ENCODE measurements at regions not wholly inside any gene's neighbourhood (a gene's known extent, or its start where the extent isn't known, plus 50 kb on each side); places are given as distances from the start of the nearest gene placed in this dataset.
"Not testable (repeated sequence)": the region's sequence is repeated elsewhere in the genome, so short reads cannot be mapped to it uniquely, and the experiment has no call there.

- no peak for TF ChIP-seq GATA1 (IDR thresholded peaks at IDR 0.05; ENCODE audit: low read depth, low read length)
- TF ChIP-seq POLR2A (IDR thresholded peaks at IDR 0.05; ENCODE audit: low read length) = no peak
- DNase-seq = no peak
Observed at GRCh38 chr13:84774111-84774510, 891.8 kb upstream of the SLITRK1 start.

DNA sequence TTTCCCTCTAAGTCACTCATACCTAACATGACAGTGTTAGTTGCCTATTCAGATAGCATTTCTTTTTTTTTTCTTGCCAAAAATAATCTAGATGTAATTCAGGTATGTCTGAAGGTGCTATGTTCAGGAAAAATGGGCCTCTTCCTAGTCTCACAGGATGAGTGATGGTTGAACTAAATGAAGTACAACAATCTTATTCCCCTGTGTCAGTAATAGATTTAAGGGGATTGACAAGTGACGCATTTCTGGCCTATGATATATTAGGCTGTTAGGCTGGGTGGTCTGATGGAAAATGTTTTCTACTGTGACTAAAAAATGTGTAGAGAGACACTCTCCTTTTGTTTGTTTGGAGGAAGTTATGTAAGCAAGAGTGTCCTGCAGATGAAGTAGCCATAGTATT lies 878.7 kb upstream of the SLITRK1 start:
- no peak for TF ChIP-seq GATA1 (IDR thresholded peaks at IDR 0.05; ENCODE audit: low read depth, low read length)
- TF ChIP-seq POLR2A (IDR thresholded peaks at IDR 0.05; ENCODE audit: low read length) = no peak
- no peak for DNase-seq

DNA sequence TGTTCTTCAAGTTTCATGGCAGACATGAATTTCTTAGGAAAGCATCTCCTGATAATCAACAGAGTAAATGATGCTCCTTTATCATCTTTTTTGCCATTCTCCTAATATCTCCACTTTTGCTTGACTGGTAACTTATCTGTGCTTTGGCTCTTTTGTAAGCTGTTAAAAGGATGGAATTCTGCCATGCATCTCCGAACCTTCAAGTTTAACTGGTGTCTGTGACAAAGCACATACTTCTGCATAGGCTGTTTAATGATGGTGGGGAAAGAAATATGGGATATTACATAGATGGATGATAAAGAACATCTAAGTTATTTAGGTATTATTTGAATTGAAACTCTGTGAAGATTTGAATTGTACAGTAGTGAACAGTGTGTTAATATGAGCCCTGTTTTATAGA lies 866.9 kb upstream of the SLITRK1 start:
- TF ChIP-seq POLR2A (IDR thresholded peaks at IDR 0.05; ENCODE audit: low read length) (no peak), GATA1 (IDR thresholded peaks at IDR 0.05; ENCODE audit: low read depth, low read length) (no peak)
- no peak for DNase-seq

DNA sequence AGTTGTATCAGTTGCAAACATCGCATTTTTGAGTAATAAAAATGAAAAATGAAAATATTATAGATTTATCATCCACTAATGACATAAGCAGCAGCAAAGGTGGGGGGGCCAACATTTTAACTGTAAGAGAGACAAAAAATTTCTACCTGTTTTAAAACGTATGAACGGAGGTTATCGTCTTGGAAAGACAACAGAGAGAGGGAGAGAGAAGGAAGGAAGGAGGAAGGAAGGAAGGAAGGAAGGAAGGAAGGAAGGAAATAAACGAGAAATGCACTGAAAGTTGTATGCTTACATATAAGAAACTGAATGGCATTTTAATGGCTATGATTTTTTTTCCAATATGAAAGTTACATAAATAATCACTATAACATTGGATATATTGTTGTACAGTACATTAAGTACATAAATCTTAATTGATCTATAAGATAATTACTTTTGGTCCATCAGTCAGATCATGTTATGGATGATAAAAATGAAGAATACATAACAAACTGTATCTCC lies 862.8 kb upstream of the SLITRK1 start:
- no peak for TF ChIP-seq POLR2A (IDR thresholded peaks at IDR 0.05; ENCODE audit: low read length)

DNA sequence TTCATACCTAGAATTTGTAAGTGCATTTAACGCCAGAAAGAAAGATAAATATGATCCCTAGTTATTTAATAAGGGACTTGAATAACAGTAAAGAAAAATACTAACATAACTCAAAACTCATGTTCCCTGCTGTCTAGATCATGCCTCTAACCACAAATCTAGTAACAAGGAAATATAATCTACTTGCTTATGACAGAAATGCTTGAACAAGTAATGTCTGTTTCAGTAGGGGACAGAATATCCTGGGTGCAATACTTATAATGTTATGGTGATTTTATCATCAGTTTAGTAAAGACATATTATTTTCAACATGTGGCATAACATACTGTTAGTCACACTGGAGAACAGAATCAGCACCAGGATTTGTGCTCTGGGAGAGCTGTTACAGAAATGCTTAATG lies 861.9 kb upstream of the SLITRK1 start:
- DNase-seq = no peak

More for the DNA sequence above, 862.8 kb upstream of the SLITRK1 start:
- DNase-seq = no peak

DNA sequence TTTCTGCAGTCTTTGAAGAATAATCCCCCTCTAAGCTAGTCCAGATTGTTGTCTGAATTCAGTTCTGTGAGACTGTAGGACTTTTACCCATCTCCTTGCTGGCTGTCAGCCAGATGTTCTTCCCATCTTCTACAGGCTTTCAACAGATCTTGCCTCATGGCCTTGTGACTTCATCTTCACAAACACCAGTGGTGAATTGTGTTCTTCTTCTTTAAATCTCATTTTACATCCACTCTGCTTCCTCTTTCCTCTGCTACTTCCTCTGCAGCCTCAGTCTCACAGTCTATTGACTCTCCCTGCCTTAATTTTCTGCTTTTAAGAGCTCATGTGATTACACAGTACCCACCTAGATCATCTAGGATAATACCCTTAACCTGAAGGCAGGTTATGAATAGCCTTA lies 859.0 kb upstream of the SLITRK1 start:
- DNase-seq = no peak
- TF ChIP-seq POLR2A (IDR thresholded peaks at IDR 0.05; ENCODE audit: low read length) (no peak), GATA1 (IDR thresholded peaks at IDR 0.05; ENCODE audit: low read depth, low read length) (no peak)

More for the DNA sequence above, 861.9 kb upstream of the SLITRK1 start:
- TF ChIP-seq GATA1 (IDR thresholded peaks at IDR 0.05; ENCODE audit: low read depth, low read length) (no peak), POLR2A (IDR thresholded peaks at IDR 0.05; ENCODE audit: low read length) (no peak)

DNA sequence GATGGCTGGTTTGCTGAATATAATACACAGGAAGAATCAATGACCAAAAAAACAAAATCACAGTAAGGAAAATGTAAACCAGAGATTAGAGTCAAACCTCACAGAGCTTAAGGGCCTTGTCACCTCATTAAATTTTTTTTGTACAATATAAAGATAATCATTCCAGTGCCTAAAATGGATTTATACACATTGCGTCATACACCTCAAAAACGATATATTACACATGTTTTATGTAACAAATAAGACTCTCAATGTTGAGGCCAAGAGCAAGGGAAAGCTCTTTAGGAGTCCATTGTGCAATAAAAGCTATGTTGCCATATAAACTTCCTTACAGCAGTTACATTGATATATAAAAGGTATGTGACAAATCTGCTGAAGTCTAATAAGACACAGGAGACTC lies 856.7 kb upstream of the SLITRK1 start:
- TF ChIP-seq POLR2A (IDR thresholded peaks at IDR 0.05; ENCODE audit: low read length) (no peak), GATA1 (IDR thresholded peaks at IDR 0.05; ENCODE audit: low read depth, low read length) (no peak)
- no peak for DNase-seq

DNA sequence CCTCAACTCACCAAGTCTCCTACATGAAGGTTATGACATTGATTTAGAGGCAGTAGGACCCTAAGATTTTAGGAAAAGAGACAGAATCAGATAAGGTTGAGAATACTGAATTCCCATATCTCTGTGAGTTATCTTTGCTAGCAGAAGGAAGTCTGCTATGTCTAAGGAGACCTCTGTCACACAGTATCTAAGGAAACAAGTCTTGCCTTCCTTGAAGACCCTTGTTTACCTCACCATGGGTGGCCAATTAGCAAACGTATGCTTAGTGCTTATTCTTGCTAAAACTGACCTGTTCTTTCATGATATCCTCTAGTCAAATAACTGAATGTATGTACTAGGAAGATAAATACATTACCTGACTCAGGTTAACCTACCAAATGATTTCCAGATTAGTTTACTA lies 855.4 kb upstream of the SLITRK1 start:
- no peak for TF ChIP-seq POLR2A (IDR thresholded peaks at IDR 0.05; ENCODE audit: low read length)
- no peak for TF ChIP-seq GATA1 (IDR thresholded peaks at IDR 0.05; ENCODE audit: low read depth, low read length)
- no peak for DNase-seq

GRCh38 chr13:84730376-84730775 lies 848.1 kb upstream of the SLITRK1 start:
- TF ChIP-seq POLR2A (IDR thresholded peaks at IDR 0.05; ENCODE audit: low read length) (no peak), GATA1 (IDR thresholded peaks at IDR 0.05; ENCODE audit: low read depth, low read length) (no peak)
- DNase-seq = no peak

DNA sequence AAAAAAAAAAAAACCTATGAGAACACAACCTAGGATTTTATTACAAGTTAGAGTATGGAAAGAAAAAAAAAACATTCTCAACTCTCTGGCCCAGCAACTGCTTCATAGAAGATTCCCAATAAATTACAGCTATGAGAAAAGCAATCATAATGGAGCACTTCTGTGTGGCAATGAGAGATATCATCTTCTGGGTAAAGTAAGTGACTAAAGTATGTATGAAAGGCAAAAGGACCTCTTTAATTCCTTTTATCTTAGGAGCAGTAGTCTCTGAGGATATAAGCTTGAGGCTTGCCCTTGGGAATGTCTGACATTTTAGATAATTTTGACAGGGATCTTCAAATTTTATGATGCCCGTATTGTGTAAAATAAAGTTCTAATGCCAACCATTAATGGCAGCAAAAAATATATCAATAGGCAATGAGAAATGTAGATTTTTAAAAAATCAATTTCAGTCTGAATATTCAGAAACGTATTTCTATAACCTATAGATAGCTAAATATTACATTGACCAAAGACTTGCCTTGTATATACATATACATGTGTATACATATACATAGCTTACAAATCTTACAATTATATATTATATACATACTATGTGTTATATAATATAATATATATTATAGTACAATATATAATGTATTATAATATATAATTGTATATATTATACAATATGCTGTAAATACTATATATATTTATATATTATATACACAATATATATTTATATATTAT lies 823.9 kb upstream of the SLITRK1 start:
- TF ChIP-seq GATA1 (IDR thresholded peaks at IDR 0.05; ENCODE audit: low read depth, low read length) (no peak), POLR2A (IDR thresholded peaks at IDR 0.05; ENCODE audit: low read length) (no peak)
- DNase-seq = no peak

DNA sequence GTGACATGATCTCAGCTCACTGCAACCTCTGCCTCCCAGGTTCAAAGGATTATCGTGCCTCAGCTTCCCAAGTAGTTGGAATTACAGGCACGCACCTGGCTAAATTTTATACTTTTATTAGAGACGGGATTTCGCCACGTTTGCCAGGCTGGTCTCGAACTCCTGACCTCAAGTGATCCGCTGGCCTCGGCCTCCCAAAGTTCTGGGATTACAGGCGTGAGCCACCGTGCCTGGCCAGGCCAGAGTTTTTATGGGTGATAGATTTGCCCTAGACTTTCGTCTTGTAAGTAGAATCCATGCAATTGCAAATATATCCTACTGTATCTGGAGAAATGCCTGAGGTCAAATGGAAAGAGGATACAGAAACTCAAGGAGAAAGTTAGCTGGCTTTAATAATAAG lies 819.9 kb upstream of the SLITRK1 start:
- TF ChIP-seq GATA1 (IDR thresholded peaks at IDR 0.05; ENCODE audit: low read depth, low read length) (no peak), POLR2A (IDR thresholded peaks at IDR 0.05; ENCODE audit: low read length) (no peak)
- DNase-seq = no peak

DNA sequence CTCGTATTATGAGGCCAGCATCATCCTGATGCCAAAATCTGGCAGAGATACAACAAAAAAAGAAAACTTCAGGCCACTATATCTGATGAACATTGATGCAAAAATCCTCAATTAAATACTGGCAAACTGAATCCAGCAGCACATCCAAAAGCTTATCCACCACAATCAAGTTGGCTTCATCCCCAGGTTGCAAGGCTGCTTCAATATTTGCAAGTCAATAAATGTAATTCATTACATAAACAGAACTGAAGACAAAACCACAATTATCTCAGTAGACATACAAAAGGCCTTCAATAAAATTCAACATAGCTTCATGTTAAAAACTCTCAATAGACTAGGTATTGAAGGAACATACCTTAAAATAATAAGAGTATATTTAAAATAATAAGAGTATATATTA lies 815.3 kb upstream of the SLITRK1 start:
- DNase-seq = not testable (repeated sequence)

DNA sequence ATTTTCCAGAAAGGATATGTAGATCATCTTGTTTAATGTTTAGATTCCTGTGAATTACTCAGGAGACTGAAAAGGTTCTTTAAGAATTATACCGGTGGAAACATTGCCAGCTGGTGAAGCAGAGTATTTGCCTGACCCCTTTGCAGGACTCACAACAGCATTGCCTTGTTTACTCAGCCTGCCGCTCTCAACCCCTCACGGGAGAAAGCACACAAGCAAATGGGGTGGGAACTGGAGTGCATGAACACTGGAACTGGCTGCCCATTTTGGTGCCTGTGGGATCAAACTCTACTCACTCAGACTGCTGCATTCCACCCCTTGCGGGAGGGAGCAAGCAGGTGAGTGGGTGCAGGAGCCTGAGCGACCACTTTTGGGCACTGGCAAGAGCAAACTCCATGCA lies 804.7 kb upstream of the SLITRK1 start:
- no peak for DNase-seq
- TF ChIP-seq POLR2A (IDR thresholded peaks at IDR 0.05; ENCODE audit: low read length) (no peak), GATA1 (IDR thresholded peaks at IDR 0.05; ENCODE audit: low read depth, low read length) (no peak)

- no peak for DNase-seq
- TF ChIP-seq POLR2A (IDR thresholded peaks at IDR 0.05; ENCODE audit: low read length) (no peak), GATA1 (IDR thresholded peaks at IDR 0.05; ENCODE audit: low read depth, low read length) (no peak)
Observed at GRCh38 chr13:84686458-84686857, 804.2 kb upstream of the SLITRK1 start.

GRCh38 chr13:84684804-84685203 lies 802.5 kb upstream of the SLITRK1 start:
- TF ChIP-seq POLR2A (IDR thresholded peaks at IDR 0.05; ENCODE audit: low read length) (no peak), GATA1 (IDR thresholded peaks at IDR 0.05; ENCODE audit: low read depth, low read length) (no peak)
- DNase-seq = no peak

Measured in erythroblast (primary cell).